ENCODE measurements at regions not wholly inside any gene's neighbourhood (a gene's known extent, or its start where the extent isn't known, plus 50 kb on each side); places are given as distances from the start of the nearest gene placed in this dataset.
A peak's percentile ranks its signal among the peaks of the same experiment; 100 is the strongest.

GRCh38 chr1:25028587-25028906, 98.5 kb upstream of the RUNX3 start:
- Mint-ChIP-seq H3K27ac (peak overlapping the region; percentile 74), H3K36me3 (no peaks in the 10 kb centered on the region), H3K4me3 (peak overlapping the region; percentile 73), H3K4me1 (ENCODE audit: low read depth) (peaks cover 94% of the 10 kb centered on the region), H3K27me3 (no peaks in the 10 kb centered on the region), H3K9me3 (ENCODE audit: low read depth) (no peaks in the 10 kb centered on the region)

- no peak overlapping the region for H3K27ac Mint-ChIP-seq
- H3K27me3 Mint-ChIP-seq, result no peaks in the 10 kb centered on the region
- H3K4me1 Mint-ChIP-seq (ENCODE audit: low read depth), result peaks cover 94% of the 10 kb centered on the region
- H3K9me3 Mint-ChIP-seq (ENCODE audit: low read depth), result no peaks in the 10 kb centered on the region
- H3K36me3 Mint-ChIP-seq, result no peaks in the 10 kb centered on the region
- no peak overlapping the region for H3K4me3 Mint-ChIP-seq
Observed at GRCh38 chr1:25027822-25028586, 97.9 kb upstream of the RUNX3 start.

- no peaks in the 10 kb centered on the region for H3K9me3 Mint-ChIP-seq (ENCODE audit: low read depth)
- H3K27me3 Mint-ChIP-seq, result no peaks in the 10 kb centered on the region
- no peak overlapping the region for H3K4me3 Mint-ChIP-seq
- peak overlapping the region; percentile 50 for H3K27ac Mint-ChIP-seq
- H3K36me3 Mint-ChIP-seq, result no peaks in the 10 kb centered on the region
- peaks cover 88% of the 10 kb centered on the region for H3K4me1 Mint-ChIP-seq (ENCODE audit: low read depth)
Observed at GRCh38 chr1:25026730-25027450, 96.8 kb upstream of the RUNX3 start.

GRCh38 chr1:25026304-25026703, 96.2 kb upstream of the RUNX3 start:
- H3K36me3 Mint-ChIP-seq, result no peaks in the 10 kb centered on the region
- no peak overlapping the region for H3K27ac Mint-ChIP-seq
- H3K4me3 Mint-ChIP-seq, result no peak overlapping the region
- no peaks in the 10 kb centered on the region for H3K9me3 Mint-ChIP-seq (ENCODE audit: low read depth)
- H3K27me3 Mint-ChIP-seq, result no peaks in the 10 kb centered on the region
- peaks cover 87% of the 10 kb centered on the region for H3K4me1 Mint-ChIP-seq (ENCODE audit: low read depth)

GRCh38 chr1:25024615-25025350, 94.7 kb upstream of the RUNX3 start:
- peak overlapping the region; percentile 83 for H3K27ac Mint-ChIP-seq
- H3K4me1 Mint-ChIP-seq (ENCODE audit: low read depth), result peaks cover 88% of the 10 kb centered on the region
- H3K9me3 Mint-ChIP-seq (ENCODE audit: low read depth), result no peaks in the 10 kb centered on the region
- peak overlapping the region; percentile 2 for H3K4me3 Mint-ChIP-seq
- H3K36me3 Mint-ChIP-seq, result no peaks in the 10 kb centered on the region
- no peaks in the 10 kb centered on the region for H3K27me3 Mint-ChIP-seq

- H3K4me1 Mint-ChIP-seq (ENCODE audit: low read depth), result peaks cover 87% of the 10 kb centered on the region
- H3K27ac Mint-ChIP-seq, result peak overlapping the region; percentile 97
- no peaks in the 10 kb centered on the region for H3K27me3 Mint-ChIP-seq
- peak overlapping the region; percentile 82 for H3K4me3 Mint-ChIP-seq
- no peaks in the 10 kb centered on the region for H3K9me3 Mint-ChIP-seq (ENCODE audit: low read depth)
- no peaks in the 10 kb centered on the region for H3K36me3 Mint-ChIP-seq
Observed at GRCh38 chr1:25023826-25024225, 93.8 kb upstream of the RUNX3 start.

- peak overlapping the region; percentile 82 for H3K4me3 Mint-ChIP-seq
- H3K4me1 Mint-ChIP-seq (ENCODE audit: low read depth), result peaks cover 86% of the 10 kb centered on the region
Observed at GRCh38 chr1:25023190-25023578, 93.1 kb upstream of the RUNX3 start.

GRCh38 chr1:25022361-25023189, 92.5 kb upstream of the RUNX3 start:
- no peaks in the 10 kb centered on the region for H3K27me3 Mint-ChIP-seq
- H3K4me3 Mint-ChIP-seq, result peak overlapping the region; percentile 82
- H3K4me1 Mint-ChIP-seq (ENCODE audit: low read depth), result peaks cover 86% of the 10 kb centered on the region
- H3K27ac Mint-ChIP-seq, result peak overlapping the region; percentile 97
- H3K36me3 Mint-ChIP-seq, result no peaks in the 10 kb centered on the region
- H3K9me3 Mint-ChIP-seq (ENCODE audit: low read depth), result no peaks in the 10 kb centered on the region

More at GRCh38 chr1:25023190-25023578, 93.1 kb upstream of the RUNX3 start:
- Mint-ChIP-seq H3K27me3 (no peaks in the 10 kb centered on the region), H3K36me3 (no peaks in the 10 kb centered on the region), H3K27ac (peak overlapping the region; percentile 97), H3K9me3 (ENCODE audit: low read depth) (no peaks in the 10 kb centered on the region)

- Mint-ChIP-seq H3K36me3 (no peaks in the 10 kb centered on the region), H3K27me3 (no peaks in the 10 kb centered on the region), H3K4me1 (ENCODE audit: low read depth) (peaks cover 82% of the 10 kb centered on the region), H3K27ac (peak overlapping the region; percentile 95), H3K4me3 (no peak overlapping the region), H3K9me3 (ENCODE audit: low read depth) (no peaks in the 10 kb centered on the region)
Observed at GRCh38 chr1:25021591-25022215, 91.6 kb upstream of the RUNX3 start.

- Mint-ChIP-seq H3K4me1 (ENCODE audit: low read depth) (peaks cover 78% of the 10 kb centered on the region), H3K9me3 (ENCODE audit: low read depth) (no peaks in the 10 kb centered on the region), H3K27me3 (no peaks in the 10 kb centered on the region), H3K27ac (peak overlapping the region; percentile 95), H3K36me3 (no peaks in the 10 kb centered on the region), H3K4me3 (peak overlapping the region; percentile 32)
Observed at GRCh38 chr1:25020851-25021590, 90.9 kb upstream of the RUNX3 start.

GRCh38 chr1:25020173-25020845, 90.2 kb upstream of the RUNX3 start:
- Mint-ChIP-seq H3K9me3 (ENCODE audit: low read depth) (no peaks in the 10 kb centered on the region), H3K27me3 (no peaks in the 10 kb centered on the region), H3K4me3 (no peak overlapping the region), H3K27ac (peak overlapping the region; percentile 95), H3K36me3 (no peaks in the 10 kb centered on the region), H3K4me1 (ENCODE audit: low read depth) (peaks cover 74% of the 10 kb centered on the region)

GRCh38 chr1:25019337-25020172, 89.5 kb upstream of the RUNX3 start:
- no peaks in the 10 kb centered on the region for H3K36me3 Mint-ChIP-seq
- H3K27me3 Mint-ChIP-seq, result no peaks in the 10 kb centered on the region
- H3K4me3 Mint-ChIP-seq, result no peak overlapping the region
- H3K27ac Mint-ChIP-seq, result peak overlapping the region; percentile 76
- H3K4me1 Mint-ChIP-seq (ENCODE audit: low read depth), result peaks cover 68% of the 10 kb centered on the region
- H3K9me3 Mint-ChIP-seq (ENCODE audit: low read depth), result no peaks in the 10 kb centered on the region

- no peaks in the 10 kb centered on the region for H3K36me3 Mint-ChIP-seq
- peak overlapping the region; percentile 78 for H3K27ac Mint-ChIP-seq
- no peak overlapping the region for H3K4me3 Mint-ChIP-seq
Observed at GRCh38 chr1:25018943-25019336, 88.9 kb upstream of the RUNX3 start.

More at GRCh38 chr1:25018943-25019336, 88.9 kb upstream of the RUNX3 start:
- Mint-ChIP-seq H3K9me3 (ENCODE audit: low read depth) (no peaks in the 10 kb centered on the region), H3K27me3 (no peaks in the 10 kb centered on the region), H3K4me1 (ENCODE audit: low read depth) (peaks cover 63% of the 10 kb centered on the region)

Data from activated naive CD8-positive, alpha-beta T cell (primary cell).